Esophagus (tissue), 2 donors: ENCODE measurements at regions not wholly inside any gene's neighbourhood (a gene's known extent, or its start where the extent isn't known, plus 50 kb on each side); places are given as distances from the start of the nearest gene placed in this dataset.
"Not testable (repeated sequence)": the region's sequence is repeated elsewhere in the genome, so short reads cannot be mapped to it uniquely, and the experiment has no call there.

Experiments
- H3K27ac ChIP-seq, 2 donors: one replicate each; pipeline ENCODE4 v1.5.1; 2013; ENCODE audit warnings: low read depth in 2 of 2, mild to moderate bottlenecking in 2 of 2, inconsistent platforms in 1 of 2, low read length in 1 of 2, moderate library complexity in 1 of 2
- H3K27me3 ChIP-seq, 2 donors: one replicate each; pipeline ENCODE4 v1.6.1; 2013; ENCODE audit warnings: low read length in 2 of 2, control low read depth in 1 of 2, mild to moderate bottlenecking in 1 of 2; ENCODE audit not compliant: insufficient read depth in 2 of 2, control insufficient read depth in 1 of 2
- H3K36me3 ChIP-seq, 2 donors: one replicate each; pipeline ENCODE4 v1.6.1; 2013; ENCODE audit warnings: low read length in 1 of 2; ENCODE audit not compliant: control insufficient read depth in 2 of 2, insufficient read depth in 2 of 2
- H3K4me1 ChIP-seq, 2 donors: one replicate each; pipeline ENCODE4 v1.6.1; 2013; ENCODE audit warnings: low read length in 1 of 2; ENCODE audit not compliant: control insufficient read depth in 2 of 2, insufficient read depth in 2 of 2
- H3K4me3 ChIP-seq, 2 donors: one replicate each; pipeline ENCODE4 v1.5.1; 2013; ENCODE audit warnings: low read length in 2 of 2, mild to moderate bottlenecking in 2 of 2, low read depth in 1 of 2, moderate library complexity in 1 of 2
- H3K9me3 ChIP-seq, 2 donors: one replicate each; pipeline ENCODE4 v1.6.1; 2013; ENCODE audit warnings: mild to moderate bottlenecking in 2 of 2, low read depth in 1 of 2, low read length in 1 of 2, moderate library complexity in 1 of 2; ENCODE audit not compliant: control insufficient read depth in 2 of 2, insufficient read depth in 1 of 2
- WGBS, 2 donors: extraction: QIAGEN DNeasy Blood & Tissue Kit; methylation state at CpG; one replicate each; pipeline ENCODE4 v1.1.7; 2013; 5-methylcytosine and 5-hydroxymethylcytosine counted together
- donor health status: healthy with polysubstance abuse.
- donor health status: Bipolar disorder and iron deficiency.

DNA sequence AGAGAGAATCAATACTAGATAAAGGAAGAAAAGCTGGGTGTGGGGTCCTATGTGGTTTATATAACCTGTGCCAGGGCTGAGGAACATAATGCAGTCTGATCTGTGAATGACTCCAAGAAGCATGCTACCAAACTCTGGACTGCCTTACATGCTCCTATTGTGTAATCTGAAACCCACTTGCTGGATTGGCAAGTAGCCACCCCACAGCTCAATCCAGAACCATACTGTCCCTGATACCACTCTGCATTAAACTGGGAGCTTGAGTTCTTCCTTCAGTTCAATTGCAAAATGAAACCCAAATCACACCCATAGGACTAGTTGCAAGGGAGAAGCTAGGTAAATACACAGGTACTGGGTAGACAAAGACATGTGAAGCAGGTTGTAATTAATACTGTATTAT is 115.4 kb upstream of the NEGR1 start:
- Histone ChIP-seq H3K4me1 (no peaks in the 10 kb centered on the region), H3K27me3 (no peaks in the 10 kb centered on the region), H3K9me3 (no peaks in the 10 kb centered on the region), H3K36me3 (no peaks in the 10 kb centered on the region), H3K4me3 (no peak overlapping the region), H3K27ac (no peak overlapping the region)

DNA sequence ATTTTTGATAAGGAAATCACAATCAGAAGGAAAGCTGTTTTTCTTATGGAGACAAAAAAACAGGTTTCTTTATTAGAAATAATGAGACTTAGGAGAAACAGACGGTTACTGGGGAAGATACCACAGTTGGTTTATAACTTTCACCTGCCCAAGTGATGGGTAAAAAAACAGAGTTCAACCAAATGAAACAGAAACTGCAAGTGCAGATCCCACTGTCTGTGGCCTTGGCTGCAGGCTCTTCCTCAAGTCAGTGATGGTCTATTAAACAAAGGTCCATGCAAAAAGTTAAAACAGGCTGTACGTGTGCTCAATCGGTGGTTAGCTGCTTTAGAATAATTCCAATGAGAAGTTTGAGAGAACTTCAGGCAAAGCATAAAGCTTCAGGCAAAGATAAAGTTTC is 112.1 kb upstream of the NEGR1 start:
- Histone ChIP-seq H3K9me3 (no peaks in the 10 kb centered on the region), H3K4me3 (no peak overlapping the region), H3K4me1 (no peaks in the 10 kb centered on the region), H3K36me3 (no peaks in the 10 kb centered on the region), H3K27ac (no peak overlapping the region), H3K27me3 (no peaks in the 10 kb centered on the region)
- 72 to 76% methylated on average over 3 of the region's 3 CpGs for WGBS, 2 donors

DNA sequence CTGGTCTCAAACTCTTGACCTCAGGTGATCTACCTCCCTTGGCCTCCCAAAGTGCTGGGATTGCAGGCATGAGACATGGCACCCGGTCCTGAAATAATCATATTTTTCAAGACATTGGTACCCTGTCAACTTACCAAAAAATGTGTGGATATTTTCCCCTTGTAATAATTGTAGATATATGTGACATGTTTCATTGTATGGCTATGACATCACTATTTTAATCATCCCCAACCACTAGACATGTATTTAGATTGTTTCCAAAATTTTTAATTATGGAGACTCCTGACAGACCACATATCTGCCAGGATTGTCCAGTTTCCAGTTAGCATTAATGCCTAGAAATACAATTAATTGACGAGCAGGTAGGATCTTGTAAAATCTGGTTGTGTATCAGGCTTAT is 96.7 kb upstream of the NEGR1 start:
- H3K9me3 ChIP-seq: peaks cover 0 to 3% of the 10 kb centered on the region in 2 donors
- no peaks in the 10 kb centered on the region for H3K36me3 ChIP-seq
- H3K27me3 ChIP-seq: no peaks in the 10 kb centered on the region
- H3K27ac ChIP-seq: no peak overlapping the region
- H3K4me3 ChIP-seq: no peak overlapping the region
- WGBS, 2 donors: 87 to 89% methylated on average over 2 of the region's 2 CpGs
- no peaks in the 10 kb centered on the region for H3K4me1 ChIP-seq

DNA sequence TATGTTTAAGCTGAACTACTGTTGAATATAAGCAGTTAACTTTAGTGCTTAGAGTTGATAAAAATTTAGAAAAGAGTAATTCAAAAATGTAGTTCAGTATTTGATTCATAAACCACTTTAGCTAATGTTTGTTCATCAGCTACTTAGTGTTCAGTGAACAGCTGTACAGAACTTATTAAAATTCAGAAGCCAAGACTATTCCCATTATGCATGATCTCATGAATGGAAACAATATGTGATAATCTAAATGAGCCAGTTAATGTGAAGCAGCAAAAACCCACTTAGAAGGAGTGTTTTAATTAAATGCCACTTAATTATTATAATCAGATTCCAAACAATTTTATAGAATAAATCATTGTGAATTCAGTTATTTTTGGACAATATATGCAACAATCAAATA is 92.9 kb upstream of the NEGR1 start:
- Histone ChIP-seq H3K27me3 (no peaks in the 10 kb centered on the region), H3K27ac (no peak overlapping the region), H3K9me3 (no peaks in the 10 kb centered on the region), H3K4me3 (no peak overlapping the region), H3K36me3 (no peaks in the 10 kb centered on the region), H3K4me1 (no peaks in the 10 kb centered on the region)

DNA sequence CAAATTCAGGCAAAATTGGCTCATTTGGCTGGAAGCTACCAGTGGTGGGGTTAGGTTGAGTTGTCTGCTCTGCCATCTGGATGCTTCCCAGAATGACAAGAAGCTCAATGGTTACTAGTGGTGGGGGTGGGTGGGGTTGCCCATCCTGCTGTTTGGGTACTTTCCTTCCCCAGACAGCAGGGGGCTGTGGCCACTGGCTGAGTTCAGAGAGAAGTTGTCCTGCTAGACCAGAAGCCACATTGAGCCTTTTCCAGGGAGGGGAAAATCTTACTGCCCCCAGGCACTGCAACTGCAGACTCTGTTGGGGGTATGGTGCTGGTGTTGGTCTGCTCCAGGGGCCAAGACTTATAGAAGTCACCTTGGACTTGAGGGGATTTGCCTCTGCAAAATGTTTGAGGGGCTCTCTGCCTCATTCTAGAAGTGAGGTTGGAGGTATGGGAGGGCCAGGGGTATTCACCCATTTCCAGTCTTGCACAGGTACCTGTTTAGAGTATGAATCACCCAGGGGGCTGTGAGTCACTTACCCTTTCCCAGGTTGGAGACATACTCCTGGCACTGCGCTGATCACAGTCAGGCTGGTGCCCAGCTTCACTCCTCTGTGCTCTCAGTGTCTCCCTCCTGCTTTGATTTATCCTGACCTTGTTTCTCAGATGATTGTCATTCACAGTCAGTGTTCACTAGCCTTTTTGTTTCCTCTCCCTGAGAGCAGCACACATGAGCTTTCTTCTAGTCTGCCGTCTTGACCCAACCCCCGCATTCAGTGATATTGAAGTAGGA is 89.1 kb upstream of the NEGR1 start:
- Histone ChIP-seq H3K27me3 (no peaks in the 10 kb centered on the region), H3K4me1 (no peaks in the 10 kb centered on the region), H3K4me3 (no peak overlapping the region), H3K27ac (no peak overlapping the region), H3K9me3 (no peaks in the 10 kb centered on the region), H3K36me3 (no peaks in the 10 kb centered on the region)
- 70 to 77% methylated on average over 3 of the region's 3 CpGs for WGBS, 2 donors

DNA sequence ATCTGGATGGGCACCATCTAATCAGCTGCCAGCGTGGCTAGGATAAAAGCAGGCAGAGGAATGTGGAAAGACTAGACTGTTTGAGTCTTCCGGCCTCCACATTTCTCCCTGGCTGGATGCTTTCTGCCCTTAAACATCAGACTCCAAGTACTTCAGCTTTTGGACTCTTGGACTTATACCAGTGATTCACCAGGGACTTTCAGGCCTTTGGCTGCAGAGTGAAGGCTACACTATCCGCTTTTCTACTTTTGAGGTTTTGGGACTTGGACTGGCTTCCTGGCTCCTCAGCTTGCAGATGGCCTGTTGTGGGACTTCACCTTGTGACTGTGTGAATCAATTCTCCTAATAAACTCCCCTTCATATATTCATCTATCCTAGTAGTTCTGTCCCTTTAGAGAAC is 88.5 kb upstream of the NEGR1 start:
- not testable (repeated sequence) for H3K9me3 ChIP-seq, H3K36me3 ChIP-seq, H3K27me3 ChIP-seq, H3K27ac ChIP-seq, H3K4me1 ChIP-seq, H3K4me3 ChIP-seq
- WGBS, 2 donors: 88 to 91% methylated on average over 3 of the region's 3 CpGs

DNA sequence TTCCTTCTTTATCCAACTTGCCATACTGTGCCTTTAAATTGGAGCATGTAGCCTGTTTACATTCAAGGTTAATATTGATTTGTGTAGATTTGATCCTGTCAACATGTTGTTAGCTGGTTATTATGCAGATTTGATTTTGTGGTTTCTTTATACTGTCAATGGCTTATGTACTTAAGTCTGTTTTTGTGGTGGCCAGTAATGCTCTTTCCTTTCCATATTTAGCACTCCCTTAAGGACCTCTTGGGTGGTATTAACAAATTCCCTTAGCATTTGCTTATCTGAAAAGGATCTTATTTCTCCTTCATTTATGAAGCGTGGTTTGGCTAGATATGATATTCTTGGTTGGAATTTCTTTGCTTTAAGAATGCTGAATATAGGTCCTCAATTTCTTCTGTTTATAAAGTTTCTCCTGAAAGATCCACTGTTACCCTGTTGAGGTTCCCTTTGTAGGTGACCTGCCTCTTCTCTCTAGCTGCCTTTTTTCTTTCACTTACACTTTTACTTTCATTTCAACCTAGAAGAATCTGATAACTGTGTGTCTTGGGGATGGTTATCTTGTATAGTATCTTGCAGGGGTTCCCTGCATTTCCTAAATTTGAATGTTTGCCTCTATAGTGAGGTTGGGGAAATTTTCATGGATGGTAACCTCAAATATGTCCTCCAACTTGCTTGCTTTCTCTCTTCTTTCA is 86.9 kb upstream of the NEGR1 start:
- 79 to 89% methylated on average over 1 of the region's 1 CpG for WGBS, 2 donors
- Histone ChIP-seq H3K4me3 (no peak overlapping the region), H3K4me1 (no peaks in the 10 kb centered on the region), H3K9me3 (no peaks in the 10 kb centered on the region), H3K36me3 (no peaks in the 10 kb centered on the region), H3K27ac (no peak overlapping the region), H3K27me3 (no peaks in the 10 kb centered on the region)

DNA sequence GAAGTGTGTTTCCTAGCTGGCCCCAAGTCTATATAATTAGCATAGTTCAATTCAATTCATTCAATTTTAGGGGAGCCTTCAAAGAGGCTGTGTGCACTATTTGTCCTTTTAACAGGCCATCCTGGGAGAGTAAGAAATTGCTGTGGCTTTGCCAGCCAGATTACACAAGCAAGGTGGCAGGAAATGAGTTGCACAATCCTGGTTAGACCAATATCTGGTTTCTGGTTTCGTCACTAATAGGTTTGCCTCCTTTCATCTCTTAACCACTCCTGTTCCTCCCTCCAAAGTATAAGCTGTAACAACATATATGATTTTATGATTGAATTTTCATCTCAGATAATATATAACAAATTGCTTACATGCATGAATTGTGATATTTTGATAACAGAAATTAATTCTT is 84.1 kb upstream of the NEGR1 start:
- Histone ChIP-seq H3K9me3 (no peaks in the 10 kb centered on the region), H3K27ac (no peak overlapping the region), H3K27me3 (no peaks in the 10 kb centered on the region), H3K4me3 (no peak overlapping the region), H3K4me1 (no peaks in the 10 kb centered on the region), H3K36me3 (no peaks in the 10 kb centered on the region)
- WGBS, 2 donors: 34 to 42% methylated on average over 1 of the region's 1 CpG

DNA sequence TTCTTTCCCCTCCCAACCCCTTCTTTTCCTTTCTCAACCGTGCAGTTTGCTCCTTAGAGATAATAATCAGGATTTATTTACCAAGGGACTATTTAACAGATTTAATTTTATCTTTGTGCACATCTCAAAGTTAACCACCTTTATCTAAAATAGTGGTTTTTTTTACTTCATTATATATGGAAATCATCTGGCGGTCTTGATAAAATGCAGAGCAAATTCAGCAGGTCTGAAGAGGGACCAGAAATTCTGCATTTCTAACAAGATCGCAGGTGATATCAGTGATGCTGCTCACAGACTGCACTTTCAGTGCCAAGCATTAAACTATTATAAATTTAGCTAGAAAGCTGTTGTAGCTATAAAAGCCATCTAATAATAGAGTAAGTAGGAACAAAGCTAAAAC is 83.4 kb upstream of the NEGR1 start:
- no peaks in the 10 kb centered on the region for H3K36me3 ChIP-seq
- no peaks in the 10 kb centered on the region for H3K4me1 ChIP-seq
- H3K27me3 ChIP-seq: no peaks in the 10 kb centered on the region
- no peak overlapping the region for H3K4me3 ChIP-seq
- no peak overlapping the region for H3K27ac ChIP-seq
- no peaks in the 10 kb centered on the region for H3K9me3 ChIP-seq
- WGBS, 2 donors: 68 to 75% methylated on average over 3 of the region's 3 CpGs

DNA sequence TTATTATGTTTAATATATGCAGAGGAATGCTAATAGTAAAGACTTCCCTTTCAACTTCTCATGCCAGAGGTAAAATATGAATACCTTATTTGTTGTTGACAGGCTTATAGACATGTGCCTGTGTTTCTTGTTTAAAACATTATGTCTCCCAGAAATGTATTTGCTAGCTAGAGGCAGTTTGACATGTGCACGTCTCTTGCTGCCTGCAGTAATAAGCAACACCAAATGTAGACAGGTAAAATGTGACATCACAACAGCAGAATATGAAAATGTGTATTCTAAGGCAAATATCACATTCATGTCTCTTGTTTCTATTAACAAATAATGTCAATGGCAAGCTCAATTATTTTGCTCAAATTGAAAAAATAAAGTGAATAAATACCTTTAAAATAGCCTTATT is 80.2 kb upstream of the NEGR1 start:
- Histone ChIP-seq H3K4me3 (no peak overlapping the region), H3K27ac (no peak overlapping the region), H3K36me3 (no peaks in the 10 kb centered on the region), H3K4me1 (no peaks in the 10 kb centered on the region), H3K27me3 (no peaks in the 10 kb centered on the region), H3K9me3 (no peaks in the 10 kb centered on the region)
- 68 to 70% methylated on average over 1 of the region's 1 CpG for WGBS, 2 donors
